ENCODE measurements at regions not wholly inside any gene's neighbourhood (a gene's known extent, or its start where the extent isn't known, plus 50 kb on each side); places are given as distances from the start of the nearest gene placed in this dataset.

GRCh38 chr1:82472489-82473131 is 671.9 kb downstream of the ADGRL2 start:
- Histone ChIP-seq H3K4me3 (ENCODE audit: low read length) (no peak overlapping the region), H3K36me3 (ENCODE audit: insufficient read depth, low read length) (no peaks in the 10 kb centered on the region), H3K79me2 (ENCODE audit: low read length) (no peaks in the 10 kb centered on the region), H3K27ac (ENCODE audit: low read length) (no peak overlapping the region), H3K4me2 (ENCODE audit: low read depth, low read length, poor library complexity, severe bottlenecking) (no peak overlapping the region), H3K9me3 (ENCODE audit: low read length) (peaks cover 13% of the 10 kb centered on the region), H3K9ac (ENCODE audit: low read length) (no peak overlapping the region), H2AFZ (ENCODE audit: low read length) (no peak overlapping the region), H3K4me1 (ENCODE audit: low read length) (no peaks in the 10 kb centered on the region), H3K27me3 (ENCODE audit: low read length) (no peaks in the 10 kb centered on the region), H3K9me2 (replicated peaks; ENCODE audit: insufficient read depth, low read length) (no peaks in the 10 kb centered on the region), H4K20me1 (ENCODE audit: insufficient read depth, low read depth, low read length) (no peaks in the 10 kb centered on the region)
- DNase-seq, result no peak

DNA sequence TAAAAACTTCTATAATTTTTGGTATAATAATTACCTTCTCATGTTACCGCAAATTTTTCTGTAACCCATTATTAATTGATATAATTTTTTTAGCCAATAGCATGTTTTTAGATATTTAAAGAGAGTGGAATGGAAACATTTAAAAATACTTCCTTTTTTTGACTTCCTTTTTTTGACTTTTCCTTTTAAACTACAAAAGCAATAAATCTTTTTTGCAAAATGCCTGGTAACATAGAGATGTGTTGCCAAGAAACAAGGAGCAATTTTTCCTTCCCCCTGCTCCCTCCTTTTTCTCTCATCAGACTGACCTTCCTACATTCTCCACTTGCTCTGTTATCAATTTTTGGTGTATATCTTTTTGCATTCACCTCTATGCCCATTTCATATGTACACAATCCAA is 666.2 kb downstream of the ADGRL2 start:
- Histone ChIP-seq H3K27me3 (ENCODE audit: low read length) (no peaks in the 10 kb centered on the region), H3K4me2 (ENCODE audit: low read depth, low read length, poor library complexity, severe bottlenecking) (no peak overlapping the region)
- DNase-seq, result no peak

DNA sequence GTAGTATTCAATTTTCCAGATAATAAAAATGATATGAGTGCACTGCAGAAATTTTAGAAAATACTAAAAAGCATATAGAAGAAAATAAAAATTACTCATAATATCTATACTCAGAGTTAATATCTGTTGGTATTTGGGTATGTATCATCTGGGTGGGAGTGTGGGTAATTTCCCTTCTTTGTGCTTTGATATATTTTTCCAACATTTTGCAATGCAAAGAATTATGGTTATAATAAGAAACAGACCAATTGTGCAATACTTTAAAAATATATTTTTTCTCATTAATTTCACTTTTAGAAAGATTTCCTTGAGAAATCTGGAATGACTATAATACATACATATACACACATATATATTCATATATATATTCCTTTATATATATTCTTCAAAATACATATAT is 665.7 kb downstream of the ADGRL2 start:
- Histone ChIP-seq H3K27ac (ENCODE audit: low read length) (no peak overlapping the region), H2AFZ (ENCODE audit: low read length) (no peak overlapping the region), H3K4me3 (ENCODE audit: low read length) (no peak overlapping the region), H3K9ac (ENCODE audit: low read length) (no peak overlapping the region), H3K4me2 (ENCODE audit: low read depth, low read length, poor library complexity, severe bottlenecking) (no peak overlapping the region), H3K27me3 (ENCODE audit: low read length) (no peaks in the 10 kb centered on the region), H3K36me3 (ENCODE audit: insufficient read depth, low read length) (no peaks in the 10 kb centered on the region), H4K20me1 (ENCODE audit: insufficient read depth, low read depth, low read length) (no peaks in the 10 kb centered on the region), H3K9me2 (replicated peaks; ENCODE audit: insufficient read depth, low read length) (no peaks in the 10 kb centered on the region), H3K4me1 (ENCODE audit: low read length) (no peaks in the 10 kb centered on the region), H3K79me2 (ENCODE audit: low read length) (no peaks in the 10 kb centered on the region), H3K9me3 (ENCODE audit: low read length) (peaks cover 9% of the 10 kb centered on the region)
- no peak for DNase-seq

More for the DNA sequence above, 666.2 kb downstream of the ADGRL2 start:
- no peak overlapping the region for H3K27ac ChIP-seq (ENCODE audit: low read length)
- H3K36me3 ChIP-seq (ENCODE audit: insufficient read depth, low read length), result no peaks in the 10 kb centered on the region
- no peaks in the 10 kb centered on the region for H3K79me2 ChIP-seq (ENCODE audit: low read length)
- no peaks in the 10 kb centered on the region for H4K20me1 ChIP-seq (ENCODE audit: insufficient read depth, low read depth, low read length)
- H3K9ac ChIP-seq (ENCODE audit: low read length), result no peak overlapping the region
- H3K4me3 ChIP-seq (ENCODE audit: low read length), result no peak overlapping the region
- peaks cover 9% of the 10 kb centered on the region for H3K9me3 ChIP-seq (ENCODE audit: low read length)
- H3K4me1 ChIP-seq (ENCODE audit: low read length), result no peaks in the 10 kb centered on the region
- H2AFZ ChIP-seq (ENCODE audit: low read length), result no peak overlapping the region
- H3K9me2 ChIP-seq (replicated peaks; ENCODE audit: insufficient read depth, low read length), result no peaks in the 10 kb centered on the region

GRCh38 chr1:82465024-82465423 is 664.3 kb downstream of the ADGRL2 start:
- Histone ChIP-seq H4K20me1 (ENCODE audit: insufficient read depth, low read depth, low read length) (no peaks in the 10 kb centered on the region), H2AFZ (ENCODE audit: low read length) (no peak overlapping the region), H3K9ac (ENCODE audit: low read length) (no peak overlapping the region), H3K9me2 (replicated peaks; ENCODE audit: insufficient read depth, low read length) (no peaks in the 10 kb centered on the region; the same call in 1 of the 2 replicates), H3K4me2 (ENCODE audit: low read depth, low read length, poor library complexity, severe bottlenecking) (no peak overlapping the region), H3K4me1 (ENCODE audit: low read length) (no peaks in the 10 kb centered on the region), H3K36me3 (ENCODE audit: insufficient read depth, low read length) (no peaks in the 10 kb centered on the region), H3K9me3 (ENCODE audit: low read length) (peaks cover 9% of the 10 kb centered on the region), H3K27ac (ENCODE audit: low read length) (no peak overlapping the region), H3K27me3 (ENCODE audit: low read length) (no peaks in the 10 kb centered on the region), H3K4me3 (ENCODE audit: low read length) (no peak overlapping the region), H3K79me2 (ENCODE audit: low read length) (no peaks in the 10 kb centered on the region)
- no peak for DNase-seq

DNA sequence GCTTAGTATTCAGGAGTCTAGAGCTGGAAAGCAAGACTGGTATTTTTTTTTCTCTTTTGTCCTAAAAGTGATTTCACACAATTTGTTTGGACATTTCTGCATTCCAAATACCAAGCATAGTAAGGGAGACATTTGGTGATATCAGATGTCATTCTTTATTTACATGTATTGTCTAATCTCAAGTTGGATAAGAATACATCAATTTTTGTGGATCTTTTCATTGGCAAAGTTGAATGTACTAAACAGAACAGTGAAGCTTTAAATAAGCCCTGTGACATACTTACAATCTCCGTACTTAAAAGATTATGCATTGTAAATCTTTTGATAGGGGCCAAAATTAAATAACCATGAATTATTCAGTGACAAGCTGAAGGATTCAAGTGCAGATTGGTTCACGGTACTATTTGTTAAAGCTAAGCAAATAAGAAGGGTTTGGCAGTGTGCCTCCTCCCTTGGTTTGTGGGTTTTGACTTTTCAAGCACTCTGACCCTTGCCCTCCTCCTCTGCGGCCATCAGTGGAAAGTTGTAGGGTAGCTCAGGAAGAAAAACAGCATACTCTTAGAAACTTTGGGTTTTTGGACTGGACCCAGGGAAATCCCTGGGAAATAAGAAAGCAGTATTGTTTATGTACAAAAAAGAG is 663.7 kb downstream of the ADGRL2 start:
- H3K9me2 ChIP-seq (replicated peaks; ENCODE audit: insufficient read depth, low read length), result no peaks in the 10 kb centered on the region; the same call in 1 of the 2 replicates
- no peak for DNase-seq
- no peak overlapping the region for H2AFZ ChIP-seq (ENCODE audit: low read length)
- H4K20me1 ChIP-seq (ENCODE audit: insufficient read depth, low read depth, low read length), result no peaks in the 10 kb centered on the region
- no peak overlapping the region for H3K4me3 ChIP-seq (ENCODE audit: low read length)
- peaks cover 9% of the 10 kb centered on the region for H3K9me3 ChIP-seq (ENCODE audit: low read length)
- H3K27ac ChIP-seq (ENCODE audit: low read length), result no peak overlapping the region
- H3K27me3 ChIP-seq (ENCODE audit: low read length), result no peaks in the 10 kb centered on the region
- no peak overlapping the region for H3K4me2 ChIP-seq (ENCODE audit: low read depth, low read length, poor library complexity, severe bottlenecking)
- H3K4me1 ChIP-seq (ENCODE audit: low read length), result no peaks in the 10 kb centered on the region
- no peaks in the 10 kb centered on the region for H3K36me3 ChIP-seq (ENCODE audit: insufficient read depth, low read length)
- no peak overlapping the region for H3K9ac ChIP-seq (ENCODE audit: low read length)
- H3K79me2 ChIP-seq (ENCODE audit: low read length), result no peaks in the 10 kb centered on the region

GRCh38 chr1:82463951-82464350 is 663.2 kb downstream of the ADGRL2 start:
- no peaks in the 10 kb centered on the region for H4K20me1 ChIP-seq (ENCODE audit: insufficient read depth, low read depth, low read length)
- no peak overlapping the region for H3K4me2 ChIP-seq (ENCODE audit: low read depth, low read length, poor library complexity, severe bottlenecking)
- H3K4me3 ChIP-seq (ENCODE audit: low read length), result no peak overlapping the region
- H3K9me3 ChIP-seq (ENCODE audit: low read length), result peaks cover 9% of the 10 kb centered on the region
- H2AFZ ChIP-seq (ENCODE audit: low read length), result no peak overlapping the region
- H3K9ac ChIP-seq (ENCODE audit: low read length), result no peak overlapping the region
- H3K79me2 ChIP-seq (ENCODE audit: low read length), result no peaks in the 10 kb centered on the region
- H3K27ac ChIP-seq (ENCODE audit: low read length), result no peak overlapping the region
- no peaks in the 10 kb centered on the region for H3K4me1 ChIP-seq (ENCODE audit: low read length)
- H3K36me3 ChIP-seq (ENCODE audit: insufficient read depth, low read length), result no peaks in the 10 kb centered on the region
- no peak for DNase-seq
- no peaks in the 10 kb centered on the region; the same call in 1 of the 2 replicates for H3K9me2 ChIP-seq (replicated peaks; ENCODE audit: insufficient read depth, low read length)
- H3K27me3 ChIP-seq (ENCODE audit: low read length), result no peaks in the 10 kb centered on the region

DNA sequence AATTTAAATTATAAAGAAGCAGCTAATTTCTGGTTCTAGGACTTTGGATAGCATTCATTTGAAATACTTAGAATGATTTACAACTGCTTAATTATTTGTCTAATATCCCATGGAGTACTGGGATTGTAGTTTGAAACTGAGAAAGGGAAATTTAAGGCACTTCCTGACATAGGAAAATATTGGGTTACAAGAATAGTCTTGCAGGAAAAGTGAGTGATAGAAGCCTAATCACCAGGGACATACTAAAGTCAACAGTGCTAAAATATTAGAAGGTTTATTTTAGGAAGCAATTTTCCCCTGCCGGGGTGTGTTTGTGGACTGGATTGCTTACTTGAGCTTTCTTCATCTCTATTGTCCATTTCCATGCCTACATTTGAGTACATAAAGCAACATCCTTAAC is 661.6 kb downstream of the ADGRL2 start:
- no peaks in the 10 kb centered on the region for H3K79me2 ChIP-seq (ENCODE audit: low read length)
- no peaks in the 10 kb centered on the region for H4K20me1 ChIP-seq (ENCODE audit: insufficient read depth, low read depth, low read length)
- no peaks in the 10 kb centered on the region for H3K36me3 ChIP-seq (ENCODE audit: insufficient read depth, low read length)
- no peak overlapping the region for H3K4me3 ChIP-seq (ENCODE audit: low read length)
- no peak overlapping the region for H3K4me2 ChIP-seq (ENCODE audit: low read depth, low read length, poor library complexity, severe bottlenecking)
- H3K4me1 ChIP-seq (ENCODE audit: low read length), result no peaks in the 10 kb centered on the region
- H3K27me3 ChIP-seq (ENCODE audit: low read length), result no peaks in the 10 kb centered on the region
- no peak overlapping the region for H3K27ac ChIP-seq (ENCODE audit: low read length)
- no peak for DNase-seq
- peaks cover 9% of the 10 kb centered on the region for H3K9me3 ChIP-seq (ENCODE audit: low read length)
- no peaks in the 10 kb centered on the region; the same call in 1 of the 2 replicates for H3K9me2 ChIP-seq (replicated peaks; ENCODE audit: insufficient read depth, low read length)
- H3K9ac ChIP-seq (ENCODE audit: low read length), result no peak overlapping the region
- H2AFZ ChIP-seq (ENCODE audit: low read length), result no peak overlapping the region

GRCh38 chr1:82455342-82455741 is 654.6 kb downstream of the ADGRL2 start:
- Histone ChIP-seq H3K4me3 (ENCODE audit: low read length) (no peak overlapping the region), H3K79me2 (ENCODE audit: low read length) (no peaks in the 10 kb centered on the region), H3K9ac (ENCODE audit: low read length) (no peak overlapping the region), H2AFZ (ENCODE audit: low read length) (no peak overlapping the region), H3K9me2 (replicated peaks; ENCODE audit: insufficient read depth, low read length) (no peaks in the 10 kb centered on the region), H4K20me1 (ENCODE audit: insufficient read depth, low read depth, low read length) (no peaks in the 10 kb centered on the region), H3K4me2 (ENCODE audit: low read depth, low read length, poor library complexity, severe bottlenecking) (no peak overlapping the region), H3K27ac (ENCODE audit: low read length) (no peak overlapping the region), H3K36me3 (ENCODE audit: insufficient read depth, low read length) (no peaks in the 10 kb centered on the region), H3K27me3 (ENCODE audit: low read length) (no peaks in the 10 kb centered on the region), H3K4me1 (ENCODE audit: low read length) (no peaks in the 10 kb centered on the region), H3K9me3 (ENCODE audit: low read length) (peaks cover 10% of the 10 kb centered on the region)
- DNase-seq, result no peak
